HCT116 (cell line): ENCODE measurements at regions not wholly inside any gene's neighbourhood (a gene's known extent, or its start where the extent isn't known, plus 50 kb on each side); places are given as distances from the start of the nearest gene placed in this dataset.

Experiments used
- ATAC-seq: fragments of 200-7000 bp; cut with Tn5 transposase; 2 replicates; pipeline ENCODE4 v1.9.1; 2020; ENCODE audit warnings: mild to moderate bottlenecking, moderate library complexity
- BruUV-seq: library from RNA; stranded (reverse); fragments of 400-500 nt; replicated peaks from 2 replicates; lab custom pipeline; 2021; lab: Mats Ljungman, UMichigan
- CTCF ChIA-PET: fragments of 300-600 bp; sonication (Branson Sonifier 250); formaldehyde crosslinking; loops from one replicate; lab custom pipeline; 2021; ENCODE audit warnings: antibody characterized with exemption; lab: Charles Lee
- POLR2A ChIA-PET: fragments of 300-600, 350-600 bp; sonication (Branson Sonifier 250); formaldehyde crosslinking; loops from one replicate; lab custom pipeline; 2021; ENCODE audit warnings: antibody characterized with exemption; lab: Charles Lee
- RAD21 ChIA-PET, 2 experiments: fragments of 300-600 bp; sonication (Branson Sonifier 250); formaldehyde crosslinking; loops; one replicate each; lab custom pipeline; 2023; ENCODE audit warnings: low total read pairs in 2 of 2; ENCODE audit not compliant: uncharacterized antibody in 2 of 2, unreplicated experiment in 2 of 2, low non-redundant PET in 1 of 2; lab: Charles Lee
- DNase-seq: peaks from one replicate; pipeline ENCODE4 v3.0.0-alpha.2; 2010; ENCODE audit warnings: low read depth, low spot score
- H2AFZ ChIP-seq: fragments of 200-600 bp; shearing (Covaris generic), sonication (generic); 2 replicates; pipeline ENCODE4 v1.6.1; 2017; ENCODE audit warnings: low read depth, mixed run types, mixed read lengths, antibody characterized with exemption, low read length; ENCODE audit not compliant: poor library complexity, severe bottlenecking
- H3K27ac ChIP-seq: 2 replicates; pipeline ENCODE4 v1.5.1; 2012; ENCODE audit warnings: low read depth, low read length
- H3K27me3 ChIP-seq: fragments of 200-600 bp; sonication (generic); 2 replicates; pipeline ENCODE4 v1.6.1; 2016; ENCODE audit warnings: mixed run types, low read length, mixed read lengths; ENCODE audit not compliant: insufficient read depth
- H3K36me3 ChIP-seq, 2 experiments: fragments of 200-500 bp in 1 of 2; fragments of 200-600 bp in 1 of 2; sonication (Bioruptor generic) in 1 of 2; sonication (generic) in 1 of 2; 2 replicates each; pipeline versions ENCODE4 v1.5.1 to v1.6.1; 2014 to 2016; ENCODE audit warnings: low read length in 2 of 2, inconsistent platforms in 1 of 2, mixed read lengths in 1 of 2, mixed run types in 1 of 2; ENCODE audit not compliant: insufficient read depth in 2 of 2, control insufficient read depth in 1 of 2
- H3K4me1 ChIP-seq, 2 experiments: fragments of 200-600 bp in 1 of 2; sonication (generic) in 1 of 2; 2 replicates each; pipeline versions ENCODE4 v1.5.1 to v1.6.1; 2012 to 2017; ENCODE audit warnings: low read length in 2 of 2, inconsistent platforms in 1 of 2, mild to moderate bottlenecking in 1 of 2, mixed read lengths in 1 of 2, mixed run types in 1 of 2, moderate library complexity in 1 of 2; ENCODE audit not compliant: insufficient read depth in 2 of 2, control insufficient read depth in 1 of 2
- H3K4me2 ChIP-seq: fragments of 200-600 bp; sonication (generic); 2 replicates; pipeline ENCODE4 v1.6.1; 2017; ENCODE audit warnings: mixed run types, low read length, mixed read lengths
- H3K4me3 ChIP-seq, 2 experiments: fragments of 200-600 bp in 1 of 2; sonication (generic) in 1 of 2; replicated peaks in 1 of 2; 2 replicates each; pipeline ENCODE4 v1.5.1; 2011 to 2016; ENCODE audit warnings: low read length in 2 of 2, control low read depth in 1 of 2, low read depth in 1 of 2, mild to moderate bottlenecking in 1 of 2, mixed read lengths in 1 of 2, mixed run types in 1 of 2
- H3K79me2 ChIP-seq: fragments of 200-600 bp; sonication (generic); 2 replicates; pipeline ENCODE4 v1.6.1; 2017; ENCODE audit warnings: mild to moderate bottlenecking, mixed run types, low read length, moderate library complexity, mixed read lengths; ENCODE audit not compliant: insufficient read depth
- H3K9ac ChIP-seq: fragments of 200-600 bp; sonication (generic); 2 replicates; pipeline ENCODE4 v1.6.1; 2016; ENCODE audit warnings: low read length, mixed read lengths
- H3K9me2 ChIP-seq: fragments of 200-600 bp; sonication (generic), shearing (Covaris generic); 2 replicates; pipeline ENCODE4 v1.6.1; 2017; ENCODE audit warnings: mixed run types, mild to moderate bottlenecking, moderate library complexity; ENCODE audit not compliant: insufficient read depth
- H3K9me3 ChIP-seq, 2 experiments: fragments of 200-500 bp in 1 of 2; fragments of 200-600 bp in 1 of 2; sonication (Bioruptor generic) in 1 of 2; sonication (generic) in 1 of 2; 2 replicates each; pipeline ENCODE4 v1.6.1; 2014 to 2017; ENCODE audit warnings: low read length in 2 of 2, mixed read lengths in 2 of 2, inconsistent platforms in 1 of 2, low read depth in 1 of 2, mild to moderate bottlenecking in 1 of 2, mixed run types in 1 of 2, moderate library complexity in 1 of 2; ENCODE audit not compliant: control insufficient read depth in 1 of 2, insufficient read depth in 1 of 2
- H4K20me1 ChIP-seq: fragments of 200-600 bp; sonication (generic), shearing (Covaris generic); 2 replicates; pipeline ENCODE4 v1.6.1; 2017; ENCODE audit warnings: mixed run types, mild to moderate bottlenecking, moderate library complexity; ENCODE audit not compliant: insufficient read depth
- CBX3 ChIP-seq: IDR thresholded peaks from 2 replicates; pipeline ENCODE4 v1.6.1; 2012; ENCODE audit warnings: low read depth
- CEBPB ChIP-seq: IDR thresholded peaks from 2 replicates; pipeline ENCODE4 v1.6.1; 2012; ENCODE audit warnings: low read depth
- CTCF ChIP-seq, 3 experiments: fragments of 200-600 bp in 1 of 3; sonication (generic) in 1 of 3; IDR thresholded peaks in 2 of 3; conservative IDR thresholded peaks in 1 of 3; 2 replicates each; pipeline ENCODE4 v1.5.1; 2012 to 2017; ENCODE audit warnings: low read depth in 2 of 3, low read length in 2 of 3, antibody characterized with exemption in 1 of 3, borderline replicate concordance in 1 of 3, control low read depth in 1 of 3, mild to moderate bottlenecking in 1 of 3, mixed read lengths in 1 of 3, mixed run types in 1 of 3, moderate library complexity in 1 of 3; ENCODE audit not compliant: insufficient read depth in 1 of 3
- EGR1 ChIP-seq: IDR thresholded peaks from 2 replicates; pipeline ENCODE4 v1.6.1; 2012; ENCODE audit warnings: low read depth
- ELF1 ChIP-seq: IDR thresholded peaks from 2 replicates; pipeline ENCODE4 v1.6.1; 2012; ENCODE audit warnings: low read depth, borderline replicate concordance
- EZH2phosphoT487 ChIP-seq: fragments of 200-600 bp; IDR thresholded peaks from 2 replicates; pipeline ENCODE4 v1.6.1; 2018; ENCODE audit warnings: antibody characterized with exemption, borderline replicate concordance
- JUND ChIP-seq: IDR thresholded peaks from 2 replicates; pipeline ENCODE4 v1.6.1; 2012
- REST ChIP-seq: IDR thresholded peaks from 2 replicates; pipeline ENCODE4 v1.6.1; 2012; ENCODE audit warnings: low read depth
- SIN3A ChIP-seq: IDR thresholded peaks from 2 replicates; pipeline ENCODE4 v1.6.1; 2012; ENCODE audit warnings: low read depth
- TCF7L2 ChIP-seq: IDR thresholded peaks from 2 replicates; pipeline ENCODE4 v1.7.0; 2011; ENCODE audit warnings: borderline replicate concordance, inconsistent platforms; ENCODE audit not compliant: insufficient read depth, insufficient read length; ENCODE audit errors: extremely low read depth
- ZNF274 ChIP-seq: fragments of 200-500 bp; sonication (Bioruptor generic); IDR thresholded peaks from 2 replicates; pipeline ENCODE4 v1.6.1; 2014; ENCODE audit warnings: mild to moderate bottlenecking, low read depth, low read length, inconsistent platforms
- intact Hi-C: fragments of 100-400 bp; cut with micrococcal nuclease; formaldehyde crosslinking; loops from 2 replicates; pipeline ENCODE4 v1.10.0; 2022
- TF ChIP-seq, protein P1 (sequence below): IDR thresholded peaks from 2 replicates; pipeline ENCODE4 v1.6.1; 2011; ENCODE audit warnings: mild to moderate bottlenecking, low read length, moderate library complexity; ENCODE audit not compliant: insufficient replicate concordance; ENCODE audit errors: extremely low read depth

DNA sequence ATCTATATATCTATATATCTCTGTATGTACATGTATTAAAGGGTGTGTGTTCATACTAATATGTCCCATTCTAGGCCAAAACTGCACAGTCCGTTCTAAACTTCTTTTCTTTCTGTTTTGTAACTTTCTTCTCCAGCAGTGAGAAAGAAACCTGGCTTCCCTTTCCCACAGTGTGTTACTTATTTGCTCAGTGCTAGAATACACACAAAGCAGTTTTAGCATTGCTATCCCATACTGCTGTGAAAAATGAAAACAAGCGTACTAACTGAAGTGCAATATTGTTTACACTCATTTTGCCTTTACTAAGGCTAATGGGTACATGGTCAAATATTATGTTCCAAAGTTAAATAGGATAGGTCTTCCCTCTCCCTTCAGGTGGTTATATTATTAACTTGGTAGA, 163.9 kb downstream of the LEPR start (continued):
- no peak for TF ChIP-seq CTCF (IDR thresholded peaks at IDR 0.05 in 2 of 3, conservative IDR thresholded peaks at IDR 0.05 in 1 of 3; ENCODE audit: borderline replicate concordance in 1 of 3, insufficient read depth in 1 of 3, low read depth in 2 of 3, low read length in 2 of 3)
- no peak for TF ChIP-seq ZNF274
- no peak for TF ChIP-seq CBX3
- TF ChIP-seq, all 23 proteins: peak for 0

GRCh38 chr1:65590279-65590678, 169.8 kb downstream of the LEPR start:
- Histone ChIP-seq H2AFZ (no peak overlapping the region), H3K4me2 (no peak overlapping the region), H3K9ac (no peak overlapping the region), H3K36me3 (no peaks in the 10 kb centered on the region), H3K79me2 (no peaks in the 10 kb centered on the region), H3K9me2 (no peaks in the 10 kb centered on the region), H3K9me3 (no peaks in the 10 kb centered on the region), H3K27me3 (no peaks in the 10 kb centered on the region), H3K27ac (no peak overlapping the region), H4K20me1 (no peaks in the 10 kb centered on the region)
- ChIA-PET RAD21 (no interaction called here), CTCF (no interaction called here), POLR2A (no interaction called here)
- no peak for DNase-seq
- no TSS peak for BruUV-seq
- intact Hi-C loops, result no loop called here
- no peak for TF ChIP-seq EZH2phosphoT487
- TF ChIP-seq SIN3A, result no peak
- TF ChIP-seq, protein P1, sequence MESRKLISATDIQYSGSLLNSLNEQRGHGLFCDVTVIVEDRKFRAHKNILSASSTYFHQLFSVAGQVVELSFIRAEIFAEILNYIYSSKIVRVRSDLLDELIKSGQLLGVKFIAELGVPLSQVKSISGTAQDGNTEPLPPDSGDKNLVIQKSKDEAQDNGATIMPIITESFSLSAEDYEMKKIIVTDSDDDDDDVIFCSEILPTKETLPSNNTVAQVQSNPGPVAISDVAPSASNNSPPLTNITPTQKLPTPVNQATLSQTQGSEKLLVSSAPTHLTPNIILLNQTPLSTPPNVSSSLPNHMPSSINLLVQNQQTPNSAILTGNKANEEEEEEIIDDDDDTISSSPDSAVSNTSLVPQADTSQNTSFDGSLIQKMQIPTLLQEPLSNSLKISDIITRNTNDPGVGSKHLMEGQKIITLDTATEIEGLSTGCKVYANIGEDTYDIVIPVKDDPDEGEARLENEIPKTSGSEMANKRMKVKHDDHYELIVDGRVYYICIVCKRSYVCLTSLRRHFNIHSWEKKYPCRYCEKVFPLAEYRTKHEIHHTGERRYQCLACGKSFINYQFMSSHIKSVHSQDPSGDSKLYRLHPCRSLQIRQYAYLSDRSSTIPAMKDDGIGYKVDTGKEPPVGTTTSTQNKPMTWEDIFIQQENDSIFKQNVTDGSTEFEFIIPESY, result no peak
- TF ChIP-seq TCF7L2, result no peak
- TF ChIP-seq JUND, result no peak
- TF ChIP-seq CTCF (IDR thresholded peaks at IDR 0.05 in 2 of 3, conservative IDR thresholded peaks at IDR 0.05 in 1 of 3; ENCODE audit: borderline replicate concordance in 1 of 3, insufficient read depth in 1 of 3, low read depth in 2 of 3, low read length in 2 of 3), result no peak
- TF ChIP-seq REST, result no peak
- no peak for TF ChIP-seq EGR1
- TF ChIP-seq ELF1, result no peak
- TF ChIP-seq CEBPB, result no peak
- TF ChIP-seq, all 23 proteins: peak for 0
- ATAC-seq, result no peak
- Histone ChIP-seq H3K4me3 (no peak overlapping the region), H3K4me1 (no peaks in the 10 kb centered on the region)
